H1 (cell line): ENCODE measurements at regions not wholly inside any gene's neighbourhood (a gene's known extent, or its start where the extent isn't known, plus 50 kb on each side); places are given as distances from the start of the nearest gene placed in this dataset.

Experiments used
- CTCF ChIA-PET: fragments of 300-600 bp; sonication (Branson Sonifier 250); formaldehyde crosslinking; loops from one replicate; lab custom pipeline; 2021; ENCODE audit not compliant: partially characterized antibody; lab: Charles Lee
- POLR2A ChIA-PET: fragments of 300-600 bp; sonication (Branson Sonifier 250); formaldehyde crosslinking; loops from one replicate; lab custom pipeline; 2021; ENCODE audit warnings: inconsistent platforms; ENCODE audit not compliant: partially characterized antibody; lab: Charles Lee
- DNase-seq, 2 experiments: peaks; one replicate each; pipeline versions ENCODE4 v3.0.0 to v3.0.0-alpha.2; 2010 to 2022; ENCODE audit warnings: low spot score in 2 of 2, low read depth in 1 of 2, mixed read lengths in 1 of 2
- FAIRE-seq: peaks from 2 replicates; lab custom pipeline; 2011; peaks lifted over from hg19 to GRCh38; lab: Jason Lieb, UNC
- H2AFZ ChIP-seq: 2 replicates; pipeline ENCODE4 v1.8.1; 2012; ENCODE audit warnings: low read length, inconsistent platforms
- H2AK5ac ChIP-seq: 2 replicates; pipeline ENCODE4 v1.6.1; 2013; ENCODE audit warnings: low read depth, low read length
- H2BK120ac ChIP-seq: replicated peaks from 2 replicates; pipeline ENCODE3; 2013; ENCODE audit warnings: low read depth, low read length, inconsistent platforms
- H2BK12ac ChIP-seq: 2 replicates; pipeline ENCODE4 v1.6.1; 2013; ENCODE audit warnings: low read depth, low read length
- H2BK15ac ChIP-seq: 2 replicates; pipeline ENCODE4 v1.6.1; 2013; ENCODE audit warnings: low read length
- H2BK20ac ChIP-seq: 2 replicates; pipeline ENCODE4 v1.6.1; 2013; ENCODE audit warnings: low read length
- H2BK5ac ChIP-seq: 2 replicates; pipeline ENCODE4 v1.6.1; 2013; ENCODE audit warnings: low read depth, low read length
- H3K14ac ChIP-seq: 2 replicates; pipeline ENCODE4 v1.6.1; 2013; ENCODE audit warnings: inconsistent platforms; ENCODE audit not compliant: insufficient read length
- H3K18ac ChIP-seq: 2 replicates; pipeline ENCODE4 v1.6.1; 2013; ENCODE audit warnings: low read length; ENCODE audit errors: extremely low read depth
- H3K23ac ChIP-seq: 2 replicates; pipeline ENCODE4 v1.6.1; 2013; ENCODE audit warnings: inconsistent platforms; ENCODE audit not compliant: insufficient read length
- H3K23me2 ChIP-seq: 2 replicates; pipeline ENCODE4 v1.6.1; 2013; ENCODE audit warnings: low read depth, low read length
- H3K27ac ChIP-seq: 2 replicates; pipeline ENCODE4 v1.6.1; 2011; ENCODE audit warnings: low read depth, low read length, inconsistent platforms
- H3K27me3 ChIP-seq, 4 experiments: replicated peaks in 1 of 4; 1 replicate in 1 of 4; 2 replicates in 3 of 4; pipeline versions ENCODE4 v1.6.1 to v1.8.1; 2011 to 2013; ENCODE audit warnings: low read length in 3 of 4, mild to moderate bottlenecking in 3 of 4, inconsistent platforms in 2 of 4, mixed read lengths in 2 of 4, moderate library complexity in 1 of 4; ENCODE audit not compliant: control insufficient read depth in 3 of 4, insufficient read depth in 3 of 4; ENCODE audit errors: extremely low read depth in 1 of 4
- H3K36me3 ChIP-seq, 4 experiments: 2 replicates each; pipeline versions ENCODE4 v1.6.1 to v1.8.1; 2011 to 2013; ENCODE audit warnings: mild to moderate bottlenecking in 4 of 4, low read length in 3 of 4, moderate library complexity in 2 of 4, control low read depth in 1 of 4, inconsistent platforms in 1 of 4; ENCODE audit not compliant: insufficient read depth in 4 of 4, control insufficient read depth in 2 of 4
- H3K4ac ChIP-seq: replicated peaks from 2 replicates; pipeline ENCODE3; 2013; ENCODE audit warnings: low read length, low read depth, mixed read lengths, inconsistent platforms; ENCODE audit not compliant: insufficient read length
- H3K4me1 ChIP-seq, 4 experiments: replicated peaks in 1 of 4; 1 replicate in 1 of 4; 2 replicates in 3 of 4; pipeline versions ENCODE4 v1.6.1 to v1.8.1; 2011 to 2013; ENCODE audit warnings: low read length in 3 of 4, inconsistent platforms in 2 of 4, mixed read lengths in 1 of 4; ENCODE audit not compliant: insufficient read depth in 4 of 4, control insufficient read depth in 3 of 4
- H3K4me2 ChIP-seq, 2 experiments: 2 replicates each; pipeline versions ENCODE4 v1.6.1 to v1.8.1; 2011 to 2013; ENCODE audit warnings: low read depth in 2 of 2, low read length in 2 of 2, control low read depth in 1 of 2, inconsistent platforms in 1 of 2, mild to moderate bottlenecking in 1 of 2; ENCODE audit not compliant: insufficient read depth in 1 of 2
- H3K4me3 ChIP-seq, 4 experiments: fragments of 200-600, 300-600 bp in 1 of 4; sonication (generic), shearing (Covaris generic), sonication (Bioruptor Twin) in 1 of 4; 2 replicates each; pipeline versions ENCODE4 v1.5.1 to v1.8.1; 2011 to 2016; ENCODE audit warnings: low read length in 4 of 4, low read depth in 3 of 4, control low read depth in 2 of 4, inconsistent platforms in 2 of 4, mild to moderate bottlenecking in 2 of 4, mixed read lengths in 1 of 4, moderate library complexity in 1 of 4; ENCODE audit not compliant: insufficient read depth in 2 of 4; ENCODE audit errors: extremely low read depth in 1 of 4
- H3K56ac ChIP-seq: replicated peaks from 2 replicates; pipeline ENCODE3; 2013; ENCODE audit warnings: low read depth, mild to moderate bottlenecking, mixed read lengths, low read length, inconsistent platforms; ENCODE audit not compliant: insufficient read length
- H3K79me1 ChIP-seq: 2 replicates; pipeline ENCODE4 v1.6.1; 2013; ENCODE audit warnings: low read depth, low read length, control low read depth
- H3K79me2 ChIP-seq, 2 experiments: 2 replicates each; pipeline versions ENCODE4 v1.6.1 to v1.8.1; 2012 to 2013; ENCODE audit warnings: low read length in 2 of 2, mild to moderate bottlenecking in 2 of 2, inconsistent platforms in 1 of 2; ENCODE audit not compliant: insufficient read depth in 2 of 2, control insufficient read depth in 1 of 2
- H3K9ac ChIP-seq, 4 experiments: replicated peaks in 1 of 4; 1 replicate in 1 of 4; 2 replicates in 3 of 4; pipeline versions ENCODE4 v1.6.1 to v1.8.1; 2011 to 2013; ENCODE audit warnings: low read depth in 3 of 4, low read length in 3 of 4, control low read depth in 2 of 4, mild to moderate bottlenecking in 2 of 4, moderate library complexity in 2 of 4, inconsistent platforms in 1 of 4; ENCODE audit errors: extremely low read depth in 1 of 4
- H3K9me3 ChIP-seq, 2 experiments: 2 replicates each; pipeline versions ENCODE4 v1.6.1 to v1.8.1; 2012 to 2013; ENCODE audit warnings: mild to moderate bottlenecking in 2 of 2, moderate library complexity in 2 of 2, control low read depth in 1 of 2, inconsistent platforms in 1 of 2, low read depth in 1 of 2, low read length in 1 of 2, mixed read lengths in 1 of 2; ENCODE audit not compliant: insufficient read depth in 2 of 2
- H4K20me1 ChIP-seq, 2 experiments: replicated peaks in 1 of 2; 2 replicates each; pipeline versions ENCODE3 to v1.8.1; 2011 to 2013; ENCODE audit warnings: inconsistent platforms in 2 of 2, low read length in 2 of 2, mild to moderate bottlenecking in 1 of 2; ENCODE audit not compliant: insufficient read depth in 2 of 2, control insufficient read depth in 1 of 2
- H4K5ac ChIP-seq: 2 replicates; pipeline ENCODE4 v1.6.1; 2013; ENCODE audit warnings: low read length, low read depth, mixed read lengths, inconsistent platforms; ENCODE audit not compliant: insufficient read length
- H4K8ac ChIP-seq: 2 replicates; pipeline ENCODE4 v1.8.0; 2013; ENCODE audit warnings: mild to moderate bottlenecking, moderate library complexity, low read length, inconsistent platforms; ENCODE audit not compliant: insufficient read depth; ENCODE audit errors: extremely low read depth
- H4K91ac ChIP-seq: replicated peaks from 2 replicates; pipeline ENCODE3; 2013; ENCODE audit warnings: low read length, mixed read lengths, inconsistent platforms; ENCODE audit not compliant: insufficient read length
- KDM4A ChIP-seq: IDR thresholded peaks from one replicate; pipeline ENCODE4 v1.7.1; 2012; ENCODE audit warnings: low read depth, mild to moderate bottlenecking, moderate library complexity, low read length, inconsistent platforms; ENCODE audit not compliant: severe bottlenecking
- RXRA ChIP-seq: IDR thresholded peaks from 2 replicates; pipeline ENCODE4 v1.6.1; 2011; ENCODE audit warnings: low read depth, mild to moderate bottlenecking, low read length, moderate library complexity; ENCODE audit not compliant: insufficient read depth
- SIN3A ChIP-seq, 2 experiments: IDR thresholded peaks in 1 of 2; conservative IDR thresholded peaks in 1 of 2; 2 replicates each; pipeline ENCODE4 v1.6.1; 2011 to 2012; ENCODE audit warnings: low read length in 2 of 2, improper control_type of control experiment in 1 of 2, low read depth in 1 of 2, mild to moderate bottlenecking in 1 of 2
- SIX5 ChIP-seq: IDR thresholded peaks from 2 replicates; pipeline ENCODE4 v1.6.1; 2011; ENCODE audit warnings: mild to moderate bottlenecking, low read depth, low read length
- SP4 ChIP-seq: IDR thresholded peaks from 2 replicates; pipeline ENCODE4 v1.6.1; 2012; ENCODE audit warnings: low read length, inconsistent platforms
- TAF1 ChIP-seq: IDR thresholded peaks from 2 replicates; pipeline ENCODE4 v1.6.1; 2011; ENCODE audit warnings: mild to moderate bottlenecking, low read depth, low read length
- TF ChIP-seq, protein P1 (sequence below): IDR thresholded peaks from 2 replicates; pipeline ENCODE4 v1.6.1; 2012; ENCODE audit warnings: inconsistent platforms

DNA sequence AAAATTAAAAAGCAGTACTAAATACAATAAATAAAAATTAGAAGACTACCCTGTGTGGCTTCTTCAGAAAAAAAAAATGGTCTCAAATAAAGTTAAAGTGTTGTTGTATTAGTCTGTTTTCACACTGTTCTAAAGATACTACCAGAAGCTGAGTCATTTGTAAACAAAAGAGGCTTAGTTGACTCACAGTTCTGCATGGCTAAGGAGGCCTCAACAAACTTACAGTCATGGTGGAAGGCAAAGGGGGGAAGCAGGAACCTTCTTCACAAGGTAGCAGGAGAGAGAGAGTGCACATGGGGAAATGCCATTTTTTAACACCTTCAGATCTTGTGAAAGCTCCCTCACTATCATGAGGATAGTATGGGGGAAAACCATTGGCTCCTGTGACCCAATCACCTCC is 612.8 kb downstream of the RNF144A start:
- H3K79me2 ChIP-seq, result no peaks in the 10 kb centered on the region
- no peak for FAIRE-seq
- H4K8ac ChIP-seq, result no peak overlapping the region

More for the DNA sequence above, 612.8 kb downstream of the RNF144A start:
- Histone ChIP-seq H4K20me1 (no peaks in the 10 kb centered on the region), H2BK15ac (no peak overlapping the region), H2BK12ac (no peak overlapping the region), H2BK5ac (no peak overlapping the region), H3K56ac (no peak overlapping the region), H3K4me2 (no peak overlapping the region), H3K14ac (no peak overlapping the region), H3K4ac (no peak overlapping the region), H2AK5ac (no peak overlapping the region), H4K91ac (no peak overlapping the region), H3K27ac (no peak overlapping the region), H3K23me2 (no peaks in the 10 kb centered on the region), H3K4me3 (no peak overlapping the region), H3K18ac (no peak overlapping the region), H2AFZ (no peak overlapping the region), H3K23ac (no peak overlapping the region), H3K9me3 (peaks cover 14 to 21% of the 10 kb centered on the region in 2 experiments), H3K9ac (no peak overlapping the region), H2BK20ac (no peak overlapping the region), H3K27me3 (no peaks in the 10 kb centered on the region), H2BK120ac (no peak overlapping the region), H3K36me3 (peaks cover 0 to 8% (median 0%) of the 10 kb centered on the region in 4 experiments; a peak in 1 of 8 replicates), H3K4me1 (no peaks in the 10 kb centered on the region), H3K79me1 (no peaks in the 10 kb centered on the region), H4K5ac (no peak overlapping the region)
- CTCF ChIA-PET, result no interaction called here
- POLR2A ChIA-PET, result no interaction called here
- TF ChIP-seq SP4, result no peak
- TF ChIP-seq KDM4A, result no peak
- no peak for TF ChIP-seq SIX5
- no peak for TF ChIP-seq TAF1
- TF ChIP-seq RXRA, result no peak
- no peak for TF ChIP-seq SIN3A (conservative IDR thresholded peaks at IDR 0.05 in 1 of 2, IDR thresholded peaks at IDR 0.05 in 1 of 2; ENCODE audit: low read depth in 1 of 2, low read length in 2 of 2)
- TF ChIP-seq, protein P1, sequence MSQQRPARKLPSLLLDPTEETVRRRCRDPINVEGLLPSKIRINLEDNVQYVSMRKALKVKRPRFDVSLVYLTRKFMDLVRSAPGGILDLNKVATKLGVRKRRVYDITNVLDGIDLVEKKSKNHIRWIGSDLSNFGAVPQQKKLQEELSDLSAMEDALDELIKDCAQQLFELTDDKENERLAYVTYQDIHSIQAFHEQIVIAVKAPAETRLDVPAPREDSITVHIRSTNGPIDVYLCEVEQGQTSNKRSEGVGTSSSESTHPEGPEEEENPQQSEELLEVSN, result no peak
- DNase-seq, result no peak
